Central memory CD8-positive, alpha-beta T cell (primary cell): ENCODE measurements at regions not wholly inside any gene's neighbourhood (a gene's known extent, or its start where the extent isn't known, plus 50 kb on each side); places are given as distances from the start of the nearest gene placed in this dataset.

Experiments
- ATAC-seq: fragments of 150-1000 bp; cut with Tn5 transposase; replicated peaks from 2 replicates; pipeline ENCODE4 v1.10.0; 2022; ENCODE audit warnings: mild to moderate bottlenecking, moderate FRiP score, moderate number of reproducible peaks; ENCODE audit not compliant: poor library complexity, severe bottlenecking; ENCODE audit errors: extremely low read depth
- DNase-seq, 2 donors: peaks; one replicate each; pipeline ENCODE4 v3.0.0; 2021; ENCODE audit warnings: low spot score in 2 of 2
- H3K27ac Mint-ChIP-seq: one replicate; pipeline ENCODE4 v1.8.0; 2022; ENCODE audit warnings: low read depth, mild to moderate bottlenecking, moderate library complexity, mixed read lengths
- H3K27me3 Mint-ChIP-seq: one replicate; pipeline ENCODE4 v1.8.0; 2022; ENCODE audit warnings: mixed read lengths
- H3K36me3 Mint-ChIP-seq: one replicate; pipeline ENCODE4 v1.8.0; 2022; ENCODE audit warnings: mild to moderate bottlenecking, moderate library complexity, mixed read lengths; ENCODE audit not compliant: insufficient read depth
- H3K4me1 Mint-ChIP-seq: one replicate; pipeline ENCODE4 v1.8.0; 2022; ENCODE audit warnings: mixed read lengths
- H3K4me3 Mint-ChIP-seq: one replicate; pipeline ENCODE4 v1.8.0; 2022; ENCODE audit warnings: mild to moderate bottlenecking, moderate library complexity, mixed read lengths
- H3K9me3 Mint-ChIP-seq: one replicate; pipeline ENCODE4 v1.8.0; 2022; ENCODE audit warnings: mixed read lengths

GRCh38 chr16:64542152-64542551 lies 579.7 kb downstream of the CDH11 start:
- H3K36me3 Mint-ChIP-seq, result peaks cover 2% of the 10 kb centered on the region
- H3K9me3 Mint-ChIP-seq, result peaks cover 31% of the 10 kb centered on the region
- H3K4me3 Mint-ChIP-seq, result no peak overlapping the region
- H3K4me1 Mint-ChIP-seq, result no peaks in the 10 kb centered on the region
- H3K27ac Mint-ChIP-seq, result no peak overlapping the region
- no peak for DNase-seq
- no peaks in the 10 kb centered on the region for H3K27me3 Mint-ChIP-seq
- no peak for ATAC-seq

- peaks cover 32% of the 10 kb centered on the region for H3K9me3 Mint-ChIP-seq
- no peak overlapping the region for H3K4me3 Mint-ChIP-seq
- peaks cover 2% of the 10 kb centered on the region for H3K36me3 Mint-ChIP-seq
- ATAC-seq (no peak), DNase-seq (no peak)
- H3K27me3 Mint-ChIP-seq, result no peaks in the 10 kb centered on the region
- no peak overlapping the region for H3K27ac Mint-ChIP-seq
- no peaks in the 10 kb centered on the region for H3K4me1 Mint-ChIP-seq
Measured at GRCh38 chr16:64541621-64542020, 580.2 kb downstream of the CDH11 start.

- peaks cover 2% of the 10 kb centered on the region for H3K36me3 Mint-ChIP-seq
- no peak overlapping the region for H3K4me3 Mint-ChIP-seq
- H3K27ac Mint-ChIP-seq, result no peak overlapping the region
- no peak for DNase-seq
- H3K4me1 Mint-ChIP-seq, result no peaks in the 10 kb centered on the region
- ATAC-seq, result no peak
- H3K9me3 Mint-ChIP-seq, result peaks cover 31% of the 10 kb centered on the region
- no peaks in the 10 kb centered on the region for H3K27me3 Mint-ChIP-seq
Measured at GRCh38 chr16:64540434-64540833, 581.4 kb downstream of the CDH11 start.

- H3K27ac Mint-ChIP-seq, result no peak overlapping the region
- no peak for ATAC-seq
- H3K9me3 Mint-ChIP-seq, result peaks cover 37% of the 10 kb centered on the region
Measured at GRCh38 chr16:64539811-64540371, 582.0 kb downstream of the CDH11 start.

GRCh38 chr16:64534180-64534780 lies 587.6 kb downstream of the CDH11 start:
- no peaks in the 10 kb centered on the region for H3K36me3 Mint-ChIP-seq

More at GRCh38 chr16:64539811-64540371, 582.0 kb downstream of the CDH11 start:
- peaks cover 2% of the 10 kb centered on the region for H3K36me3 Mint-ChIP-seq
- no peak for DNase-seq
- H3K27me3 Mint-ChIP-seq, result no peaks in the 10 kb centered on the region
- no peak overlapping the region for H3K4me3 Mint-ChIP-seq
- H3K4me1 Mint-ChIP-seq, result no peaks in the 10 kb centered on the region

GRCh38 chr16:64532691-64533090 lies 589.2 kb downstream of the CDH11 start:
- ATAC-seq, result no peak
- no peak for DNase-seq
- Mint-ChIP-seq H3K27me3 (no peaks in the 10 kb centered on the region), H3K9me3 (peaks cover 50% of the 10 kb centered on the region), H3K36me3 (no peaks in the 10 kb centered on the region), H3K4me1 (no peaks in the 10 kb centered on the region), H3K27ac (no peak overlapping the region), H3K4me3 (no peak overlapping the region)

More at GRCh38 chr16:64534180-64534780, 587.6 kb downstream of the CDH11 start:
- ATAC-seq (no peak), DNase-seq (no peak)
- H3K4me1 Mint-ChIP-seq, result no peaks in the 10 kb centered on the region
- no peak overlapping the region for H3K27ac Mint-ChIP-seq
- peaks cover 51% of the 10 kb centered on the region for H3K9me3 Mint-ChIP-seq
- H3K27me3 Mint-ChIP-seq, result no peaks in the 10 kb centered on the region
- H3K4me3 Mint-ChIP-seq, result no peak overlapping the region

- Mint-ChIP-seq H3K27me3 (no peaks in the 10 kb centered on the region), H3K27ac (no peak overlapping the region), H3K36me3 (no peaks in the 10 kb centered on the region), H3K9me3 (peaks cover 49% of the 10 kb centered on the region), H3K4me1 (no peaks in the 10 kb centered on the region), H3K4me3 (no peak overlapping the region)
- no peak for DNase-seq
- no peak for ATAC-seq
Measured at GRCh38 chr16:64532117-64532516, 589.7 kb downstream of the CDH11 start.

- no peaks in the 10 kb centered on the region for H3K4me1 Mint-ChIP-seq
- no peaks in the 10 kb centered on the region for H3K36me3 Mint-ChIP-seq
- peaks cover 48% of the 10 kb centered on the region for H3K9me3 Mint-ChIP-seq
- no peak overlapping the region for H3K4me3 Mint-ChIP-seq
- DNase-seq (no peak), ATAC-seq (no peak)
- H3K27ac Mint-ChIP-seq, result no peak overlapping the region
- no peaks in the 10 kb centered on the region for H3K27me3 Mint-ChIP-seq
Measured at GRCh38 chr16:64531401-64531800, 590.5 kb downstream of the CDH11 start.

- H3K9me3 Mint-ChIP-seq, result peaks cover 11% of the 10 kb centered on the region
- no peaks in the 10 kb centered on the region for H3K27me3 Mint-ChIP-seq
- ATAC-seq, result no peak
- no peak for DNase-seq
- H3K4me3 Mint-ChIP-seq, result no peak overlapping the region
- H3K27ac Mint-ChIP-seq, result no peak overlapping the region
- no peaks in the 10 kb centered on the region for H3K36me3 Mint-ChIP-seq
- no peaks in the 10 kb centered on the region for H3K4me1 Mint-ChIP-seq
Measured at GRCh38 chr16:64522548-64522947, 599.3 kb downstream of the CDH11 start.

GRCh38 chr16:64513871-64514270 lies 608.0 kb downstream of the CDH11 start:
- DNase-seq, result no peak
- Mint-ChIP-seq H3K36me3 (no peaks in the 10 kb centered on the region), H3K27ac (no peak overlapping the region), H3K4me1 (no peaks in the 10 kb centered on the region), H3K27me3 (no peaks in the 10 kb centered on the region), H3K9me3 (no peaks in the 10 kb centered on the region), H3K4me3 (no peak overlapping the region)
- ATAC-seq, result no peak

GRCh38 chr16:64507240-64508024 lies 614.4 kb downstream of the CDH11 start:
- Mint-ChIP-seq H3K27ac (no peak overlapping the region), H3K4me3 (no peak overlapping the region), H3K9me3 (peaks cover 17% of the 10 kb centered on the region), H3K4me1 (no peaks in the 10 kb centered on the region), H3K36me3 (no peaks in the 10 kb centered on the region), H3K27me3 (no peaks in the 10 kb centered on the region)
- no peak for ATAC-seq
- DNase-seq, result no peak

- H3K9me3 Mint-ChIP-seq, result peaks cover 23% of the 10 kb centered on the region
- no peak for ATAC-seq
- no peaks in the 10 kb centered on the region for H3K36me3 Mint-ChIP-seq
- no peak overlapping the region for H3K27ac Mint-ChIP-seq
- no peaks in the 10 kb centered on the region for H3K4me1 Mint-ChIP-seq
- H3K4me3 Mint-ChIP-seq, result no peak overlapping the region
- H3K27me3 Mint-ChIP-seq, result no peaks in the 10 kb centered on the region
- DNase-seq, result no peak
Measured at GRCh38 chr16:64499211-64499610, 622.7 kb downstream of the CDH11 start.

GRCh38 chr16:64498363-64498762 lies 623.5 kb downstream of the CDH11 start:
- no peak for ATAC-seq
- Mint-ChIP-seq H3K4me3 (no peak overlapping the region), H3K4me1 (no peaks in the 10 kb centered on the region), H3K9me3 (peaks cover 21% of the 10 kb centered on the region), H3K36me3 (no peaks in the 10 kb centered on the region), H3K27ac (no peak overlapping the region), H3K27me3 (no peaks in the 10 kb centered on the region)
- DNase-seq, result no peak
